Vagina (tissue), 2 donors: ENCODE measurements at regions not wholly inside any gene's neighbourhood (a gene's known extent, or its start where the extent isn't known, plus 50 kb on each side); places are given as distances from the start of the nearest gene placed in this dataset.

Experiments
- DNase-seq, 2 donors: peaks; one replicate each; pipeline ENCODE4 v3.0.0-alpha.2; 2017; ENCODE audit errors: extremely low spot score in 2 of 2
- H3K27ac ChIP-seq: fragments of 200-600 bp; sonication (generic); one replicate; pipeline ENCODE4 v1.5.1; 2019
- H3K27me3 ChIP-seq: fragments of 200-600 bp; sonication (generic); one replicate; pipeline ENCODE4 v1.5.1; 2019
- H3K36me3 ChIP-seq, 2 donors: fragments of 200-600 bp; sonication (generic); one replicate each; pipeline ENCODE4 v1.5.1; 2017 to 2019
- H3K4me1 ChIP-seq: fragments of 200-600 bp; sonication (generic); one replicate; pipeline ENCODE4 v1.5.1; 2019
- H3K4me3 ChIP-seq, 2 donors: fragments of 200-600 bp; sonication (generic); 1 replicate in 1 of 2; 2 replicates in 1 of 2; pipeline ENCODE4 v1.5.1; 2016 to 2019
- H3K9me3 ChIP-seq: fragments of 200-600 bp; sonication (generic); one replicate; pipeline ENCODE4 v1.5.1; 2019
- CTCF ChIP-seq, 3 experiments: fragments of 450-650 bp in 2 of 3; fragments of 200-600 bp in 1 of 3; sonication (generic) in 1 of 3; IDR thresholded peaks; one replicate each; pipeline ENCODE4 v1.5.1; 2017 to 2019; ENCODE audit warnings: antibody characterized with exemption in 3 of 3, mild to moderate bottlenecking in 2 of 3, moderate library complexity in 2 of 3
- POLR2A ChIP-seq, 2 donors: fragments of 450-650 bp; IDR thresholded peaks; one replicate each; pipeline ENCODE4 v1.6.1; 2017; ENCODE audit warnings: antibody characterized with exemption in 2 of 2, mild to moderate bottlenecking in 2 of 2, moderate library complexity in 2 of 2
- POLR2AphosphoS5 ChIP-seq, 2 donors: sonication (generic); formaldehyde crosslinking; IDR thresholded peaks; one replicate each; pipeline ENCODE4 v1.9.0; 2017; ENCODE audit warnings: antibody characterized with exemption in 2 of 2, mild to moderate bottlenecking in 2 of 2, low read depth in 1 of 2; ENCODE audit not compliant: insufficient read depth in 1 of 2
- intact Hi-C: fragments of 100-400 bp; cut with DNase I; formaldehyde crosslinking; loops from one replicate; pipeline ENCODE4 v1.15.1; 2023

- Histone ChIP-seq H3K27me3 (no peaks in the 10 kb centered on the region), H3K4me1 (peaks cover 7% of the 10 kb centered on the region), H3K36me3 (no peaks in the 10 kb centered on the region), H3K9me3 (no peaks in the 10 kb centered on the region), H3K4me3 (no peak overlapping the region), H3K27ac (no peak overlapping the region)
- no peak for DNase-seq
- intact Hi-C loops = no loop called here
- no peak for TF ChIP-seq POLR2A (IDR thresholded peaks at IDR 0.05)
- TF ChIP-seq POLR2AphosphoS5 (IDR thresholded peaks at IDR 0.05; ENCODE audit: insufficient read depth in 1 of 2, low read depth in 1 of 2) = no peak
- TF ChIP-seq CTCF (IDR thresholded peaks at IDR 0.05) = no peak
Observed at GRCh38 chr7:98470485-98471240, 69.8 kb upstream of the BAIAP2L1 start.

- peaks cover 7% of the 10 kb centered on the region for H3K4me1 ChIP-seq
- no peak for TF ChIP-seq POLR2AphosphoS5 (IDR thresholded peaks at IDR 0.05; ENCODE audit: insufficient read depth in 1 of 2, low read depth in 1 of 2)
- TF ChIP-seq CTCF (IDR thresholded peaks at IDR 0.05) = no peak
- TF ChIP-seq POLR2A (IDR thresholded peaks at IDR 0.05) = no peak
- H3K27ac ChIP-seq = no peak overlapping the region
- no peak overlapping the region for H3K4me3 ChIP-seq
- intact Hi-C loops = no loop called here
- H3K27me3 ChIP-seq = no peaks in the 10 kb centered on the region
- DNase-seq = no peak
- no peaks in the 10 kb centered on the region for H3K9me3 ChIP-seq
- H3K36me3 ChIP-seq = no peaks in the 10 kb centered on the region
Observed at GRCh38 chr7:98469088-98469487, 68.2 kb upstream of the BAIAP2L1 start.

GRCh38 chr7:98467570-98468312, 66.9 kb upstream of the BAIAP2L1 start:
- Histone ChIP-seq H3K27me3 (no peaks in the 10 kb centered on the region), H3K36me3 (no peaks in the 10 kb centered on the region), H3K4me3 (no peak overlapping the region), H3K27ac (no peak overlapping the region), H3K9me3 (no peaks in the 10 kb centered on the region), H3K4me1 (peaks cover 7% of the 10 kb centered on the region)
- DNase-seq = no peak
- TF ChIP-seq CTCF (IDR thresholded peaks at IDR 0.05) = no peak
- intact Hi-C loops = no loop called here

GRCh38 chr7:98465022-98465421, 64.1 kb upstream of the BAIAP2L1 start:
- no peaks in the 10 kb centered on the region for H3K27me3 ChIP-seq
- intact Hi-C loops = no loop called here
- DNase-seq = no peak
- H3K9me3 ChIP-seq = no peaks in the 10 kb centered on the region
- H3K4me1 ChIP-seq = no peaks in the 10 kb centered on the region
- H3K4me3 ChIP-seq = no peak overlapping the region
- TF ChIP-seq POLR2A (IDR thresholded peaks at IDR 0.05) = no peak
- no peaks in the 10 kb centered on the region for H3K36me3 ChIP-seq
- no peak overlapping the region for H3K27ac ChIP-seq

GRCh38 chr7:98464558-98464940, 63.7 kb upstream of the BAIAP2L1 start:
- TF ChIP-seq POLR2AphosphoS5 (IDR thresholded peaks at IDR 0.05; ENCODE audit: insufficient read depth in 1 of 2, low read depth in 1 of 2) = no peak
- no peak for TF ChIP-seq CTCF (IDR thresholded peaks at IDR 0.05)
- TF ChIP-seq POLR2A (IDR thresholded peaks at IDR 0.05) = no peak
- Histone ChIP-seq H3K4me1 (no peaks in the 10 kb centered on the region), H3K27me3 (no peaks in the 10 kb centered on the region), H3K36me3 (no peaks in the 10 kb centered on the region), H3K27ac (no peak overlapping the region), H3K4me3 (no peak overlapping the region), H3K9me3 (no peaks in the 10 kb centered on the region)
- no peak for DNase-seq
- intact Hi-C loops = no loop called here
